ENCODE measurements at regions not wholly inside any gene's neighbourhood (a gene's known extent, or its start where the extent isn't known, plus 50 kb on each side); places are given as distances from the start of the nearest gene placed in this dataset.
"Not testable (repeated sequence)": the region's sequence is repeated elsewhere in the genome, so short reads cannot be mapped to it uniquely, and the experiment has no call there.

DNA sequence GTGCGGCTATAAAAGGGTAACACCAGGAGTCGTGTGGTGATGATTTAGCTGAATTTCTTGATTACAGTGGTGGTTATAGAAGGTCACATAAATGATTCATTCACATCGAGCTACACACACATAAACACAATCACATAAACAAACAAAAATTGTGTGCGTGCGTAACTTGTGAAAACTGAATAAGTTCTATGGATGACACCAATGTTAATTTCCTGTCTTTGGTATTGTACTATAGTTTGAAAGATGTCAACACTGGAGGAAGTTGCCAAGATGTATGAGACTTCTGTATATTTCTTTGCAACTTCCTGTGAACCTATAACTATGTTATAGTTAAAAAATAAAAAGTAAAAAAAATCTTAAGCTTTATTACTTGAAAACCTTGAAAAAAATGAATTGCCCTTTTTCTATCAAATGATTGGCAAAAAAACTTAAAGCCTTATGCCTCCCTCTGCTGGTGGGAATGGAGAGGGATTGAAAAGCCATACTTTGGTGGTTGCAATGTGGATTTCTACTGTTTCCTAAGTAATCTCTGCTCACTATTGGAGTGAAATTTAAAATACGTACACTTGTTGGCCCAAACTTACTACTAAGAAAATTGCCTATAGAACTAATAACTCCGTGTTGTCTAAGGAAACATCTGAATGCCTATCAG lies 227.7 kb downstream of the RPIA start:
- Mint-ChIP-seq H3K4me3 (no peak overlapping the region), H3K27me3 (peaks cover 53% of the 10 kb centered on the region), H3K27ac (ENCODE audit: low read depth) (no peak overlapping the region), H3K9me3 (no peaks in the 10 kb centered on the region), H3K36me3 (ENCODE audit: insufficient read depth) (peaks cover 2% of the 10 kb centered on the region), H3K4me1 (no peaks in the 10 kb centered on the region)
- ATAC-seq (replicated peaks; ENCODE audit: extremely low read depth, poor library complexity, severe bottlenecking) (no peak), DNase-seq (ENCODE audit: low spot score in 2 of 2) (no peak)

DNA sequence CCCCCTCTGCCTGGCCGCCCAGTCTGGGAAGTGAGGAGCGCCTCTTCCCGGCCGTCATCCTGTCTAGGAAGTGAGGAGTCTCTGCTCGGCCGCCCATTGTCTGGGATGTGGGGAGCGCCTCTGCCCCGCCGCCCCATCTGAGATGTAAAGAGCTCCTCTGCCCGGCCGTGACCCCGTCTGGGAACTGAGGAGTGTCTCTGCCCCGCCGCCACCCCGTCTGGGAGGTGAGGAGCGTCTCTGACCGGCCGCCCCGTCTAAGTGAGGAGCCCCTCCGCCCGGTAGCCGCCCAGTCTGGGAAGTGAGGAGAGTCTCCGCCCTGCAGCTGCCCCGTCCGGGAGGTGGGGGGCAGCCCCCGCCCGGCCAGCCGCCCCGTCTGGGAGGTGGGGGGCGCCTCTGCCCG lies 228.9 kb downstream of the RPIA start:
- H3K9me3 Mint-ChIP-seq; H3K4me1 Mint-ChIP-seq; H3K4me3 Mint-ChIP-seq; H3K27ac Mint-ChIP-seq (ENCODE audit: low read depth); DNase-seq (ENCODE audit: low spot score in 2 of 2); H3K36me3 Mint-ChIP-seq (ENCODE audit: insufficient read depth); ATAC-seq (replicated peaks; ENCODE audit: extremely low read depth, poor library complexity, severe bottlenecking): not testable (repeated sequence)
- H3K27me3 Mint-ChIP-seq = peaks cover 43% of the 10 kb centered on the region

DNA sequence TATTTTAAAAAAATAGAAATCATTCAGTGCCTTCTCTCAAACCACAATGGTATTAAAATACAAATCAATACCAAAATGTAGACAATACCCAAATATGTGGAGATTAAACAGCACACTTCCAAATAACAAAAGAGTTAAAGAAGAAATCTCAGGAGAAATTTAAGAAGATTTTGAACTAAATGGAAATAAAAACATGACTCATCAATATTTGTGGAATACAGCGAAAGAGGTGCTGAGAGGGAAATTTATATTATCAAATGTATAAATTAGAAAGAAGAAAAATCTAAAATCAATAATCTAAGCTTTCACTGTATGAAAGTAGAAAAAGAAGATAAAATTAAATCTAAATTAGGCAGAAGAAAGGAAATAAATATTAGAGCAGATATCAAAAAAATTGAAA lies 233.1 kb downstream of the RPIA start:
- Mint-ChIP-seq H3K9me3 (no peaks in the 10 kb centered on the region), H3K27me3 (peaks cover 21% of the 10 kb centered on the region), H3K27ac (ENCODE audit: low read depth) (no peak overlapping the region), H3K4me1 (no peaks in the 10 kb centered on the region), H3K36me3 (ENCODE audit: insufficient read depth) (peaks cover 4% of the 10 kb centered on the region), H3K4me3 (no peak overlapping the region)
- no peak for ATAC-seq (replicated peaks; ENCODE audit: extremely low read depth, poor library complexity, severe bottlenecking)
- DNase-seq (ENCODE audit: low spot score in 2 of 2) = no peak

DNA sequence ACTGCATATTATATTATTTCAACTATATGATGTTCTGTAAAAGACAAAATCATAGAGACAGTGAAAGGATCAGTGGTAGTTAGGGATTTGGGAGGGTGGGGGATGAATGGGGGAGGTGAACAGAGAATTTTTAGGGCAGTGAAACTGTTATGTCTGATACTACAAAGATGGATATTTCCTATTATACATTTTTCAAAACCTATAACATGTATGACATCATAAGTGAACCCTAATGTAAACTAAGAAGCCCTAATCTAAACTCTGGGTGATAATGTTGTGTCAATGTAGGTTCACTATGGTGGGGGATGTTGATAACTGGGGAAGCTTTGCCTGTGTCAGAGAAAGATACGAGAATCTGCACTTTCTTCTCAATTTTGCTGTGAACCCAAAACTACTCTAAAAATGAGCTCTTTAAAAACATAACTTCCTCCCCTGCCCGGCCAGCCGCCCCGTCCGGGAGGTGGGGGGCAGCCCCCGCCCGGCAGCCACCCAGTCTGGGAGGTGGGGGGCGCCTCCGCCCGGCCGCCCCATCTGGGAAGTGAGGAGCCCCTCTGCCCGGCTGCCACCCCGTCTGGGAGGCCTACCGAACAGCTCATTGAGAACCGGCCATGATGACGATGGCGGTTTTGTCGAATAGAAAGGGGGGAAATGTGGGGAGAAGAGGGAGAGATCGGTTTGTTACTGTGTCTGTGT lies 234.4 kb downstream of the RPIA start:
- H3K36me3 Mint-ChIP-seq (ENCODE audit: insufficient read depth) = peaks cover 4% of the 10 kb centered on the region
- peaks cover 21% of the 10 kb centered on the region for H3K27me3 Mint-ChIP-seq
- no peaks in the 10 kb centered on the region for H3K9me3 Mint-ChIP-seq
- H3K4me3 Mint-ChIP-seq = no peak overlapping the region
- no peaks in the 10 kb centered on the region for H3K4me1 Mint-ChIP-seq
- no peak for DNase-seq (ENCODE audit: low spot score in 2 of 2)
- ATAC-seq (replicated peaks; ENCODE audit: extremely low read depth, poor library complexity, severe bottlenecking) = no peak
- no peak overlapping the region for H3K27ac Mint-ChIP-seq (ENCODE audit: low read depth)

DNA sequence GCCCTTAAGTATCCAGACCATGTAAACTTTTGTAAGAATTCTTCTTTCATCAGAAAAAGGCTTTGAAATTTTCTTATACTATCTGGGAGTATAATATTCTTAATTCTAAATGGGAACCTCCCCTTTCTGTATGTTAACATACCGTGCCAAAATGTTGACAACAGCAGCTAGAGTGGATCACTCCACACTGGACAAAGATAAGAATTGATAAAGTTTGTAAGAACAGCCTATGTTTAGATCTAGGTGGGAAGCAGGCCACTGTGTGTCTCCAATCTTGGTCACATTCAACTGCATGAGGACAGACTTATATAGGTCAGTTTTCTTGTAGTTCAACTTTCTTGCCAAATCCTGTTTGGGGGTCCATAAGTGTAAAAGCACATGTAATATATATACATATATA lies 235.7 kb downstream of the RPIA start:
- no peak overlapping the region for H3K4me3 Mint-ChIP-seq
- ATAC-seq (replicated peaks; ENCODE audit: extremely low read depth, poor library complexity, severe bottlenecking) = no peak
- no peaks in the 10 kb centered on the region for H3K4me1 Mint-ChIP-seq
- peaks cover 20% of the 10 kb centered on the region for H3K27me3 Mint-ChIP-seq
- no peaks in the 10 kb centered on the region for H3K9me3 Mint-ChIP-seq
- H3K36me3 Mint-ChIP-seq (ENCODE audit: insufficient read depth) = peaks cover 4% of the 10 kb centered on the region
- H3K27ac Mint-ChIP-seq (ENCODE audit: low read depth) = no peak overlapping the region
- no peak for DNase-seq (ENCODE audit: low spot score in 2 of 2)

DNA sequence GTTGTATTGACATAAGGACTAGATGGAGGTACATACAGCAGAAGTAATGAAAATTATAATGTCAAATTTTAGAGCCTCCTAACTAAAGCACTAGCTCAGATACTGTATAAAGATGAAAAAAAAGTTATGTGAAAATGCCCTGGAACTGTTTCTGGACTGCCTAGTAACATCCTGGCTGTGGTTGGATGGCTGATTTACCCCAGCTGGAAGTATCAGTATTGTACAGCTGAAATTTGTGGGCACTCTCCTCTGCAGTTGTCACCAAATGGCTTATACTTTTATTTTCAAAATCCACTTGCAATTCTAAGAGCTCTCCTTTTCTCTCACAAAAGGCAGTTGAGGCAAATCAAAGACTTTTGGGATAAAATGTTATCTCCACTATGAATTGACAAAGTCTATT lies 239.2 kb downstream of the RPIA start:
- H3K27ac Mint-ChIP-seq (ENCODE audit: low read depth) = no peak overlapping the region
- DNase-seq (ENCODE audit: low spot score in 2 of 2) (no peak), ATAC-seq (replicated peaks; ENCODE audit: extremely low read depth, poor library complexity, severe bottlenecking) (no peak)
- no peaks in the 10 kb centered on the region for H3K27me3 Mint-ChIP-seq
- no peak overlapping the region for H3K4me3 Mint-ChIP-seq
- no peaks in the 10 kb centered on the region for H3K9me3 Mint-ChIP-seq
- H3K36me3 Mint-ChIP-seq (ENCODE audit: insufficient read depth) = no peaks in the 10 kb centered on the region
- no peaks in the 10 kb centered on the region for H3K4me1 Mint-ChIP-seq

DNA sequence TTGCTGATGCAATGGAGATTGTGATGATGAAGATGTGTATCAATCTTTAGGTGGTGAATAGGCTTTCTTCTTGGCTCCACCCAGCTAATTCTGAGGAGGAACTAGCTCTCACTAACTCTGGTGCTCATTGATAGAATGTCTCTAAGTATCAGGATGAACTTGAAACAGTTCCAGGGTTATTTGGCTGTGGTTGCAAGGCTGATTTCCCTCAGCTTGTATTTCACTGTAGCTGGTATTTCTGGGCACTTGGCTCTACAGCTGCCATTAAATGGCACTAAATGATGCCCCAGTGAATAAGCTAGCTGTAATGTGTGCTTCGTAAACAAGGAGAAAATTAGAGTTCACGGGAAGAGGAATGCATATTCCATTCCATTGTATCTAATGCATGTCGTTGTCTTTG lies 241.2 kb downstream of the RPIA start:
- Mint-ChIP-seq H3K27me3 (no peaks in the 10 kb centered on the region), H3K9me3 (no peaks in the 10 kb centered on the region)
- no peak for ATAC-seq (replicated peaks; ENCODE audit: extremely low read depth, poor library complexity, severe bottlenecking)

DNA sequence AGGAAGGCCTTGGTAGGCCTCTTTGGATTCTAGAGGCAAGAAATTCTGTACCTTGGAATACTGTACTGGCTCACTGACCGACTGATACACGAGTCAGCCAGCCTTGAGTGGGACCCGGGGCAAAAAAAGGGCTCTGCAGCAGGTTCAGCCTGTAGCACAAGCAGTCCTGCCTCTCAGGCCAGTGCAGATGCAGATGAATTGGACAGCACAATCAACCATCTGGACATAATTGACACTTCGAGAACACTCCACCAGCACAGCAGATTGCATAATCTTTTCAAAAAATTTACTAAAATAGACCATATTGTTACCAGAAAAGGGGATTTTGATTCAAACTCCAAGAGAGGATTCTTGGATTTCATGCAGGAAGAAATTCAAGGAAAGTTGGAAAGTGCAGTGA lies 241.6 kb downstream of the RPIA start:
- Mint-ChIP-seq H3K27ac (ENCODE audit: low read depth) (no peak overlapping the region), H3K27me3 (no peaks in the 10 kb centered on the region), H3K4me1 (no peaks in the 10 kb centered on the region), H3K36me3 (ENCODE audit: insufficient read depth) (no peaks in the 10 kb centered on the region), H3K9me3 (no peaks in the 10 kb centered on the region), H3K4me3 (no peak overlapping the region)
- no peak for DNase-seq (ENCODE audit: low spot score in 2 of 2)
- no peak for ATAC-seq (replicated peaks; ENCODE audit: extremely low read depth, poor library complexity, severe bottlenecking)

More for the DNA sequence above, 241.2 kb downstream of the RPIA start:
- no peaks in the 10 kb centered on the region for H3K36me3 Mint-ChIP-seq (ENCODE audit: insufficient read depth)
- no peak for DNase-seq (ENCODE audit: low spot score in 2 of 2)
- no peak overlapping the region for H3K4me3 Mint-ChIP-seq
- no peaks in the 10 kb centered on the region for H3K4me1 Mint-ChIP-seq
- no peak overlapping the region for H3K27ac Mint-ChIP-seq (ENCODE audit: low read depth)

DNA sequence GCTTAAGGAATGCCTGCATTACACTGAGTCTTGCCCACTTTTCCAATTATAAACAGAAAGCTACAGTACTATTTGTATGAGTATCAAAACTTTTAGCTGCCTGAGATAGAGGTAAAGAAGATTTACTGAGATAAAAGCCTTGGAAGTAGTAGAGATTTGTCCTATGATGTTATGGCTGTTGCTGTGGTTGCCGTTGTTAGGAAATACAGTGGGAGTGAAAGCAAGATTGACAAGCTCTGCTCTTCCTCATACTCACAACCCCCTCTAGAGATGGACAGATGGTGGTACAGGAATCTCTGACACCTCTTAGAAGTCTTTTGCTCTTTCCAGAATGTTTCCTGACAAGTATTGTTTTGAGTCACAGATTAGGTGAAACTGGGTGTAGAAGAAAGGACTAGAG lies 242.5 kb downstream of the RPIA start:
- DNase-seq (ENCODE audit: low spot score in 2 of 2) (no peak), ATAC-seq (replicated peaks; ENCODE audit: extremely low read depth, poor library complexity, severe bottlenecking) (no peak)
- H3K4me3 Mint-ChIP-seq = no peak overlapping the region

DNA sequence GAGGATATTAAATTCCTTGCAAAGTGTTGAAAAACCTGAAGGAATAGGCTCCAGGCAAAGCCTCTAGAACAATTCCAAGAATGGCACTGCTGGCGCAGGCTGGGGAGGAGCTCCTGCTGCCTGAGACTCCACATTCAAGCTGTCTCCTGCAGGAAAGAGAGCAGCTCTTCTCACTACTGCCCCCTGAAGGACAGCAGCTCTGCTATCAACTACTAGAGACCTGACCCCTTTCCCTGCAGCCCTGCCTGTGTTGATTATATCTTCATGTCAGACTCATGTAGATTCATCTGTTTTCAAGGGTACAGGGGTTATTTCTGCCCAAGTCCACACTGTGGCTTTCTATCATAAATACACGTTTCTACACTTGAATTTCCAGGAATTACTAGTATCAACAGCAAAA lies 249.7 kb downstream of the RPIA start:
- not testable (repeated sequence) for H3K9me3 Mint-ChIP-seq; H3K27ac Mint-ChIP-seq (ENCODE audit: low read depth); H3K4me3 Mint-ChIP-seq; H3K27me3 Mint-ChIP-seq; DNase-seq (ENCODE audit: low spot score in 2 of 2); H3K36me3 Mint-ChIP-seq (ENCODE audit: insufficient read depth); ATAC-seq (replicated peaks; ENCODE audit: extremely low read depth, poor library complexity, severe bottlenecking); H3K4me1 Mint-ChIP-seq

More for the DNA sequence above, 242.5 kb downstream of the RPIA start:
- no peaks in the 10 kb centered on the region for H3K4me1 Mint-ChIP-seq
- no peak overlapping the region for H3K27ac Mint-ChIP-seq (ENCODE audit: low read depth)
- no peaks in the 10 kb centered on the region for H3K27me3 Mint-ChIP-seq
- no peaks in the 10 kb centered on the region for H3K9me3 Mint-ChIP-seq
- H3K36me3 Mint-ChIP-seq (ENCODE audit: insufficient read depth) = no peaks in the 10 kb centered on the region

DNA sequence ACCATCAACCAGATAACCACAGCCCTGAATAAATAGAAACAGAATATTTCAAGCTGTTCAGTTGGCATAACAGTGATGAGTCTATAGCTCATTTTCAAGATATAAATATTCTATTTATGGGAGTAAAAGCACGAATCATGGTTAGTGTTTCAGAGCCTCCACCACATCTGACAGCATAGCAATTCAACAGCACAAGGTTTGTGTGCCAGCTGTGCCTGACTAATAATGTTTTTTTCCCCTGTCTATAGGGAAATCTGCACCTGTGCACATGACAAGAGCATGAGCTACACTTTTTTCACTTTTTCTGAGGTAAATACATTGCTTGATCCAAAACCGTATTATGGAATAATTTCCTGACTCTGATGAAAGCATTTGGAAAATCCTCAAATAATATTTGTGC lies 251.3 kb downstream of the RPIA start:
- ATAC-seq (replicated peaks; ENCODE audit: extremely low read depth, poor library complexity, severe bottlenecking) (no peak), DNase-seq (ENCODE audit: low spot score in 2 of 2) (no peak)
- Mint-ChIP-seq H3K9me3 (no peaks in the 10 kb centered on the region), H3K4me1 (no peaks in the 10 kb centered on the region), H3K4me3 (no peak overlapping the region), H3K27me3 (peaks cover 17% of the 10 kb centered on the region), H3K27ac (ENCODE audit: low read depth) (no peak overlapping the region), H3K36me3 (ENCODE audit: insufficient read depth) (no peaks in the 10 kb centered on the region)

DNA sequence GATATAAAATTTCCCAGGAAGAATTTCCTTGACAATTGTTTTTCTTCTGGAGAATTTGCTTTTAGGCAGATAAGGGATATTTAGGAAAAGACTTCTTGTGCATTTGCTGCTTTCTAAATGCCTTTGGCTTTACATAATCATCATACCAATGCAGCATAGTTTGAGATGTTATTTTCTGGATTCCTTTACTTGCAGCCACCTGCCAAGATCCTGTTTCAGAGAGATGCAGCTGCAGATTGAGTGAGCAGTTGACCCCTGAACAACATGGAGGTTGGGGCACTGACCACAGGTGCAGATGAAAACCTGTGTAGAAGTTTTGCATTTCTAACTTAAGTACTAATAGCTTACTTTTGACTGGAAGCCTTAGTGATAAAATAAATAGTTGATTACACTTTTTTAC lies 257.9 kb downstream of the RPIA start:
- no peak for ATAC-seq (replicated peaks; ENCODE audit: extremely low read depth, poor library complexity, severe bottlenecking)
- no peaks in the 10 kb centered on the region for H3K36me3 Mint-ChIP-seq (ENCODE audit: insufficient read depth)
- H3K4me3 Mint-ChIP-seq = no peak overlapping the region
- H3K27me3 Mint-ChIP-seq = peaks cover 33% of the 10 kb centered on the region
- no peak overlapping the region for H3K27ac Mint-ChIP-seq (ENCODE audit: low read depth)
- no peaks in the 10 kb centered on the region for H3K9me3 Mint-ChIP-seq
- DNase-seq (ENCODE audit: low spot score in 2 of 2) = no peak
- H3K4me1 Mint-ChIP-seq = no peaks in the 10 kb centered on the region

DNA sequence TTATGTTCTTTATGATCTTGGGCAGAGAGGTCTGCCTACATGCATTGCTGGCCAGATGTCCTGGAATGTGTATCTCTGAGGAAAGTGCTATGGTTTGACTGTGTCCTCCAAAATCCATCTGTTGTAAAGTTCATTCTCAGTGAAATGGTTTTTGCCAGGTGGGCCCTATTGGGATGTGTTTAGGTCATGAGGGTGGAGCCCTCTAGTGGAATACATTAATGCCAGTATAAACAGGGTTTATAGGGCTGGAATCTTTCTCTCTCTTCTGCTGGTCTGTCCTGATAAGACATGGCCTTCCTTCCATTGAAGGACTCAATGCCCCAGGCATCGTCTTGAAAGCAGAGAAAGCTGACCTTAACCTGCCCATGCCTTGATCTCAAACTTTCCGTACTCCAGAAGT lies 258.5 kb downstream of the RPIA start:
- Mint-ChIP-seq H3K36me3 (ENCODE audit: insufficient read depth) (no peaks in the 10 kb centered on the region), H3K9me3 (no peaks in the 10 kb centered on the region), H3K4me3 (no peak overlapping the region), H3K27ac (ENCODE audit: low read depth) (no peak overlapping the region), H3K4me1 (no peaks in the 10 kb centered on the region), H3K27me3 (peaks cover 38% of the 10 kb centered on the region)
- DNase-seq (ENCODE audit: low spot score in 2 of 2) (no peak), ATAC-seq (replicated peaks; ENCODE audit: extremely low read depth, poor library complexity, severe bottlenecking) (no peak)
